GM10248 (cell line): ENCODE measurements at regions not wholly inside any gene's neighbourhood (a gene's known extent, or its start where the extent isn't known, plus 50 kb on each side); places are given as distances from the start of the nearest gene placed in this dataset.

Experiments
- CTCF ChIA-PET: fragments of 300-600 bp; sonication (Branson Sonifier 250); formaldehyde crosslinking; extraction: SDS; loops from one replicate; lab custom pipeline; 2021; ENCODE audit warnings: antibody characterized with exemption; lab: Yijun Ruan, JAX
- POLR2A ChIA-PET: fragments of 350-650 bp; sonication (Branson Sonifier 250); formaldehyde crosslinking; extraction: SDS; loops from one replicate; lab custom pipeline; 2020; ENCODE audit warnings: antibody characterized with exemption; lab: Yijun Ruan, JAX
- DNase-seq: peaks from one replicate; pipeline ENCODE4 v3.0.0; 2012; ENCODE audit errors: extremely low spot score
- CTCF ChIP-seq: IDR thresholded peaks from 2 replicates; pipeline ENCODE4 v1.5.1; 2012; ENCODE audit warnings: mild to moderate bottlenecking, low read depth; ENCODE audit errors: extremely low read depth, missing control alignments, control extremely low read depth

DNA sequence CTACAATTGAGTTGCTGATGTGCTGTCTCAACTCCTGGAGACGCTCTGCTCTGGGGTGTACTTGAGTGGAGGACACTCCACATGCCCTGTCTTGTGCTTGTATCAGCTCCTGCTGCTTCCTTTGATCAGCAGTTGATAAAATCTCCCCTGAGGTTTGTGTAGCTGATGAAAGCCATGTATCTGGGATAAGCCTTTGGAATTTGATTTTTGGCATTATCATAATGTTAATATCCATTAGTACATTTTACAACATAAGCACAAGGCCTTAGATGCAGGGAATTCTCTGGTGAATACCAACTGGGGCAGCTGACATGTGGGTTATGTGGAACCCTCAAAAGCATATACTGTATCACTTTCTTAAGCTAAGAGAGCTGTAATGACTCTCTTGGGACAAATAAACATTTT, 222.7 kb upstream of the ITGA4 start:
- CTCF ChIA-PET, result interaction anchor here (0.8 to 1.6 kb wide), 9 partner anchors 29 to 232 kb away, joined by 3 to 4 read pairs (median 3); no protein-coding TSS in a partner anchor
- POLR2A ChIA-PET, result no interaction called here
- no peak for TF ChIP-seq CTCF

DNA sequence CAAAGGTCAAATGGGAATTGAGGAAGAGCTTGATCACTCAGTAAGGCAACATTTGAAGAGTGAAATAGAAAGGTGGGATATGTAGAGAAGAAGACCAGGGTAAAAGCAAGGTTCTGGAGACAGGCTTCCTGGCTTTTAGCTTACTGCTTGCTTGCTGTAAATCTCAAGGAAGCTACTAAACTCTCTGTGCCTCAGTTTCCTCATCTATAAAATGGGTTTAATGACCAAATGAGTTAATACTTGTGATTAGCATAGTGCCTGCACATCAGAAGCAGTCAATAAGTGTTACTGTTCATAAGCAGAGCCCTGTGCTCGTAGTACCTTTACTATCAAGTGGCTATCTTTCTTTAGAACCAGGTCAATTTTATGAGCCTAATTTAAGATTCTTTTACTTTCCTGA, 222.2 kb upstream of the ITGA4 start:
- no peak for DNase-seq
- TF ChIP-seq CTCF, result no peak
- POLR2A ChIA-PET, result no interaction called here
- CTCF ChIA-PET, result interaction anchor here (0.8 to 1.2 kb wide), 5 partner anchors 29 to 86 kb away, joined by 3 read pairs; no protein-coding TSS in a partner anchor

More for the DNA sequence above, 222.7 kb upstream of the ITGA4 start:
- DNase-seq, result no peak

DNA sequence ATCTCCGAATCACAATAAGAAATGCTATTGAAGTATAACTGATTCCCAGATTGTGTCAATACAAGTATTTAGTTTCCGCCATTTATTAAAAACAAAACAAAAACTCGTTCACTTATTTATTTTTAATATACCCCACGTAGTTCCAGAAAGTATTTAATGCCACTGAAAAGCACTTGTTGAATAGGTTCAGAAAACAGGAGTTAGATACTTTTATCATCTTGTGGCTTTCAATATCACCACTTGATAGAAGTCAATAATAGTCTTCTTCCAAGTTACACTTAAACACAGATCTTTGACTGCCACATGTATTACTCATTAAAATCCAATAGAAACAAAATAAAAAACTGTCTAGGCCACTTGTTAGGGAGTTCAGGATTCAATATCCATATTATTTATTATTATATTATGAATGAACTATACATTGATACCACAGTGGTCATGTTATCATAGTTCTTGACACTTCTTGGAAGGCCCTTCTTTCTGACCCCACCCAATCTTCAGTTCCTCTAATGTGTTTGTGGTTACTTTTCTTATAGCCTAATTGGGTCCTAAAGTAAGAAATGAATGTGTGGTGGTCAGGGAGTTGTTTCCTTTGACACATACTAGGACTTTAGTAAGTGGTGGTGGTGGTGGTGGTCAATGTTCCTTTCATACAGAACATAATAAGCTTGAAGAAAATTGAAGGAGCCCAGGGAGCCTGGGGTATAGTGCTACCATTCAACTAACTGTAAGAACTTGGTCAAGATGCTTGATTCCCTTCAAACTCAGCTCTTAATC, 221.3 kb upstream of the ITGA4 start:
- ChIA-PET CTCF (interaction anchor here (1.0 to 1.2 kb wide), 3 partner anchors 23 to 219 kb away, joined by 3 read pairs; no protein-coding TSS in a partner anchor), POLR2A (no interaction called here)
- peak; percentile 52 for DNase-seq
- no peak for TF ChIP-seq CTCF

- ChIA-PET CTCF (interaction anchor here (1.0 to 2.1 kb wide), 5 partner anchors 12 to 218 kb away, joined by 3 to 5 read pairs (median 3); partner anchors contain the start of gene ITGA4), POLR2A (no interaction called here)
- no peak for TF ChIP-seq CTCF
- no peak for DNase-seq
Observed at GRCh38 chr2:181239201-181239799, 217.9 kb upstream of the ITGA4 start.

GRCh38 chr2:181240844-181241243, 216.3 kb upstream of the ITGA4 start:
- no peak for DNase-seq
- no peak for TF ChIP-seq CTCF
- ChIA-PET CTCF (interaction anchor here (0.8 to 1.5 kb wide), 3 partner anchors 16 to 35 kb away, joined by 3 to 4 read pairs (median 3); no protein-coding TSS in a partner anchor), POLR2A (no interaction called here)

DNA sequence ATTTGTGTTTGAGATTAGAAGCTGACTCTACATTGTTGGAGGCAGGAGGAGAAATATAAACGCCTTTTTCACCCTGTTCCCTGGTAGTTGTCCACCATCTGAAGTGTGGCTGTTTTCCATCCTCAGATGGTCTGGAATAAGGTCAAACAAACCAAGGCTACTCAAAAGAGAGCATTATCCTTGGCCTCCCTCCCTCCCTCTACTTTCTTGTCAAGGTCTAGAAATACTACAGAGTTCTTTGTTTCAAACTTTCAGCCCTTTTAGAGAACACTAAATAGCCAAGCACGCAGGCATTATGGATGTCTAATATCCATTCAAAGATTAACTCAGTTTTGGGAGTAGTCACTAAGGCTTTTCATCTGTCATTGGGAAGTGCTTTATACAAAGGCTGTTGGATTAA, 215.8 kb upstream of the ITGA4 start:
- CTCF ChIA-PET, result interaction anchor here (0.9 to 1.5 kb wide), 2 partner anchors 15 to 34 kb away, joined by 3 to 4 read pairs; no protein-coding TSS in a partner anchor
- DNase-seq, result no peak
- POLR2A ChIA-PET, result no interaction called here
- no peak for TF ChIP-seq CTCF
